Astrocyte (in vitro differentiated cells and primary cell): ENCODE measurements at regions not wholly inside any gene's neighbourhood (a gene's known extent, or its start where the extent isn't known, plus 50 kb on each side); places are given as distances from the start of the nearest gene placed in this dataset.

Experiments used
- DNase-seq: peaks from one replicate; pipeline ENCODE4 v3.0.0-alpha.2; 2010; ENCODE audit warnings: low read depth
- FAIRE-seq: peaks from 2 replicates; lab custom pipeline; 2011; peaks lifted over from hg19 to GRCh38; lab: Jason Lieb, UNC
- H2AFZ ChIP-seq: 2 replicates; pipeline ENCODE4 v1.6.0; 2012; ENCODE audit warnings: low read depth, low read length, inconsistent platforms
- H3K27ac ChIP-seq: 2 replicates; pipeline ENCODE4 v1.5.1; 2011; ENCODE audit warnings: low read depth, low read length, inconsistent platforms
- H3K27me3 ChIP-seq: 2 replicates; pipeline ENCODE4 v1.6.0; 2011; ENCODE audit warnings: low read length, inconsistent platforms; ENCODE audit not compliant: insufficient read depth
- H3K36me3 ChIP-seq: 2 replicates; pipeline ENCODE4 v1.5.1; 2011; ENCODE audit warnings: low read length, inconsistent platforms; ENCODE audit not compliant: insufficient read depth
- H3K4me1 ChIP-seq: 2 replicates; pipeline ENCODE4 v1.5.1; 2011; ENCODE audit warnings: low read length, inconsistent platforms; ENCODE audit not compliant: insufficient read depth
- H3K4me2 ChIP-seq: 2 replicates; pipeline ENCODE4 v1.6.0; 2012; ENCODE audit warnings: low read length, inconsistent platforms
- H3K4me3 ChIP-seq: 2 replicates; pipeline ENCODE4 v1.5.1; 2011; ENCODE audit warnings: low read depth, mild to moderate bottlenecking, low read length, inconsistent platforms; ENCODE audit not compliant: insufficient read depth
- H3K79me2 ChIP-seq: 2 replicates; pipeline ENCODE4 v1.6.0; 2012; ENCODE audit warnings: mild to moderate bottlenecking, low read length, inconsistent platforms; ENCODE audit not compliant: insufficient read depth
- H3K9ac ChIP-seq: 2 replicates; pipeline ENCODE4 v1.6.0; 2012; ENCODE audit warnings: mild to moderate bottlenecking, low read length, inconsistent platforms
- H3K9me3 ChIP-seq: 2 replicates; pipeline ENCODE4 v1.5.1; 2012; ENCODE audit warnings: low read depth, mild to moderate bottlenecking, low read length, inconsistent platforms; ENCODE audit not compliant: insufficient read depth
- H4K20me1 ChIP-seq: 2 replicates; pipeline ENCODE4 v1.6.0; 2012; ENCODE audit warnings: low read length, inconsistent platforms; ENCODE audit not compliant: insufficient read depth
- H3K27ac Mint-ChIP-seq: one replicate; pipeline ENCODE4 v1.8.0; 2021; ENCODE audit warnings: mild to moderate bottlenecking, mixed read lengths; ENCODE audit not compliant: unreplicated experiment
- H3K27me3 Mint-ChIP-seq: one replicate; pipeline ENCODE4 v1.8.0; 2021; ENCODE audit warnings: low read depth, mixed read lengths; ENCODE audit not compliant: unreplicated experiment
- H3K36me3 Mint-ChIP-seq: one replicate; pipeline ENCODE4 v1.8.0; 2021; ENCODE audit warnings: low read depth, mixed read lengths; ENCODE audit not compliant: unreplicated experiment
- H3K4me1 Mint-ChIP-seq: one replicate; pipeline ENCODE4 v1.8.0; 2021; ENCODE audit warnings: low read depth, mixed read lengths; ENCODE audit not compliant: unreplicated experiment
- H3K4me3 Mint-ChIP-seq: one replicate; pipeline ENCODE4 v1.8.0; 2021; ENCODE audit warnings: mild to moderate bottlenecking, moderate library complexity, mixed read lengths; ENCODE audit not compliant: unreplicated experiment
- H3K9me3 Mint-ChIP-seq: one replicate; pipeline ENCODE4 v1.8.0; 2021; ENCODE audit warnings: mild to moderate bottlenecking, mixed read lengths; ENCODE audit not compliant: unreplicated experiment
- CTCF ChIP-seq: IDR thresholded peaks from 2 replicates; pipeline ENCODE4 v1.5.1; 2011; ENCODE audit warnings: low read depth, mild to moderate bottlenecking, inconsistent platforms, low read length, moderate library complexity; ENCODE audit not compliant: insufficient read depth
- EZH2 ChIP-seq: IDR thresholded peaks from 2 replicates; pipeline ENCODE4 v1.6.1; 2012; ENCODE audit warnings: mild to moderate bottlenecking, low read length, inconsistent platforms; ENCODE audit not compliant: insufficient read depth

- Histone ChIP-seq H3K79me2 (no peaks in the 10 kb centered on the region), H3K4me2 (no peak overlapping the region), H3K4me3 (no peak overlapping the region), H3K4me1 (peaks cover 9% of the 10 kb centered on the region), H4K20me1 (no peaks in the 10 kb centered on the region), H3K27me3 (no peaks in the 10 kb centered on the region), H3K9me3 (no peaks in the 10 kb centered on the region), H2AFZ (no peak overlapping the region), H3K27ac (no peak overlapping the region), H3K36me3 (no peaks in the 10 kb centered on the region), H3K9ac (no peak overlapping the region)
- H3K27me3 Mint-ChIP-seq, result no peaks in the 10 kb centered on the region
- H3K27ac Mint-ChIP-seq, result no peak overlapping the region
- H3K4me3 Mint-ChIP-seq, result no peak overlapping the region
- H3K36me3 Mint-ChIP-seq, result no peaks in the 10 kb centered on the region
- TF ChIP-seq EZH2 (no peak), CTCF (no peak)
- peaks cover 5% of the 10 kb centered on the region for H3K9me3 Mint-ChIP-seq
- peaks cover 8% of the 10 kb centered on the region for H3K4me1 Mint-ChIP-seq
- no peak for FAIRE-seq
- peak; percentile 54 for DNase-seq
These were observed 60.0 kb upstream of the IVNS1ABP start for GRCh38 chr1:185376840-185377635.

- DNase-seq, result no peak
- peaks cover 2% of the 10 kb centered on the region for H3K9me3 Mint-ChIP-seq
- no peaks in the 10 kb centered on the region for H3K27me3 ChIP-seq
- H3K4me1 ChIP-seq, result peaks cover 9% of the 10 kb centered on the region
- no peak for TF ChIP-seq EZH2
- no peak for TF ChIP-seq CTCF
- no peak overlapping the region for H3K4me3 Mint-ChIP-seq
- peaks cover 8% of the 10 kb centered on the region for H3K4me1 Mint-ChIP-seq
- no peaks in the 10 kb centered on the region for H3K9me3 ChIP-seq
- H3K27me3 Mint-ChIP-seq, result no peaks in the 10 kb centered on the region
- no peaks in the 10 kb centered on the region for H3K36me3 ChIP-seq
- FAIRE-seq, result no peak
- no peak overlapping the region for H2AFZ ChIP-seq
- no peaks in the 10 kb centered on the region for H3K36me3 Mint-ChIP-seq
- H3K9ac ChIP-seq, result no peak overlapping the region
- H3K27ac ChIP-seq, result no peak overlapping the region
- no peak overlapping the region for H3K4me2 ChIP-seq
- H4K20me1 ChIP-seq, result no peaks in the 10 kb centered on the region
- no peak overlapping the region for H3K4me3 ChIP-seq
- H3K27ac Mint-ChIP-seq, result no peak overlapping the region
- H3K79me2 ChIP-seq, result no peaks in the 10 kb centered on the region
These were observed 59.2 kb upstream of the IVNS1ABP start for GRCh38 chr1:185376288-185376687.

GRCh38 chr1:185375583-185375982 lies 58.5 kb upstream of the IVNS1ABP start:
- H3K9ac ChIP-seq, result no peak overlapping the region
- H3K36me3 ChIP-seq, result no peaks in the 10 kb centered on the region
- Mint-ChIP-seq H3K4me1 (peaks cover 8% of the 10 kb centered on the region), H3K27me3 (no peaks in the 10 kb centered on the region), H3K4me3 (no peak overlapping the region), H3K27ac (no peak overlapping the region), H3K36me3 (no peaks in the 10 kb centered on the region), H3K9me3 (peaks cover 2% of the 10 kb centered on the region)
- H3K4me2 ChIP-seq, result peak overlapping the region; percentile 18
- H3K27ac ChIP-seq, result no peak overlapping the region
- H3K27me3 ChIP-seq, result no peaks in the 10 kb centered on the region
- H2AFZ ChIP-seq, result peak overlapping the region; percentile 15
- H3K4me3 ChIP-seq, result no peak overlapping the region
- no peak for TF ChIP-seq EZH2
- H4K20me1 ChIP-seq, result no peaks in the 10 kb centered on the region
- no peaks in the 10 kb centered on the region for H3K9me3 ChIP-seq
- H3K79me2 ChIP-seq, result no peaks in the 10 kb centered on the region
- peaks cover 9% of the 10 kb centered on the region for H3K4me1 ChIP-seq
- FAIRE-seq (no peak), DNase-seq (no peak)
